Uterus (tissue), 3 donors: ENCODE measurements at regions not wholly inside any gene's neighbourhood (a gene's known extent, or its start where the extent isn't known, plus 50 kb on each side); places are given as distances from the start of the nearest gene placed in this dataset.

ENCODE experiments used
- DNase-seq, 2 donors: peaks; one replicate each; pipeline ENCODE4 v3.0.0-alpha.2; 2019 to 2020
- H3K27ac ChIP-seq, 2 donors: fragments of 200-600 bp; sonication (generic); 1 replicate in 1 of 2; 2 replicates in 1 of 2; pipeline ENCODE4 v1.5.1; 2016 to 2018
- H3K27me3 ChIP-seq, 2 donors: fragments of 200-600 bp; sonication (generic); one replicate each; pipeline ENCODE4 v1.5.1; 2018 to 2019; ENCODE audit warnings: control low read depth in 1 of 2
- H3K36me3 ChIP-seq, 2 donors: fragments of 200-600 bp; sonication (generic); one replicate each; pipeline ENCODE4 v1.5.1; 2019; ENCODE audit warnings: control low read depth in 1 of 2
- H3K4me1 ChIP-seq, 2 donors: fragments of 200-600 bp; sonication (generic); one replicate each; pipeline ENCODE4 v1.5.1; 2018 to 2019; ENCODE audit warnings: control low read depth in 1 of 2
- H3K4me3 ChIP-seq, 2 donors: fragments of 200-600 bp; sonication (generic); 1 replicate in 1 of 2; 2 replicates in 1 of 2; pipeline ENCODE4 v1.5.1; 2018 to 2019; ENCODE audit warnings: mild to moderate bottlenecking in 1 of 2
- H3K9me3 ChIP-seq, 2 donors: fragments of 200-600 bp; sonication (generic); one replicate each; pipeline ENCODE4 v1.5.1; 2019; ENCODE audit warnings: control low read depth in 1 of 2
- CTCF ChIP-seq, 4 experiments: fragments of 200-600 bp in 2 of 4; fragments of 450-650 bp in 2 of 4; sonication (generic) in 2 of 4; IDR thresholded peaks; one replicate each; pipeline ENCODE4 v1.5.1; 2016 to 2019; ENCODE audit warnings: antibody characterized with exemption in 4 of 4, mild to moderate bottlenecking in 2 of 4, moderate library complexity in 1 of 4
- POLR2A ChIP-seq, 2 donors: fragments of 450-650 bp; IDR thresholded peaks; one replicate each; pipeline ENCODE4 v1.6.1; 2016; ENCODE audit warnings: antibody characterized with exemption in 2 of 2, mild to moderate bottlenecking in 1 of 2, moderate library complexity in 1 of 2
- intact Hi-C: fragments of 100-400 bp; cut with DNase I; formaldehyde crosslinking; loops from one replicate; pipeline ENCODE4 v1.15.1; 2023; ENCODE audit warnings: low total_unique reads
- donor health status: DM: yes; HTN: yes; CAD: no.

- no peak for DNase-seq
- Histone ChIP-seq H3K27ac (no peak overlapping the region), H3K36me3 (no peaks in the 10 kb centered on the region), H3K4me1 (no peaks in the 10 kb centered on the region), H3K4me3 (no peak overlapping the region), H3K27me3 (no peaks in the 10 kb centered on the region), H3K9me3 (peaks cover 0 to under 1% of the 10 kb centered on the region in 2 donors)
- intact Hi-C loops = no loop called here
- no peak for TF ChIP-seq CTCF (IDR thresholded peaks at IDR 0.05)
- TF ChIP-seq POLR2A (IDR thresholded peaks at IDR 0.05) = no peak
Observed at GRCh38 chr12:115619889-115620288, 657.6 kb downstream of the MED13L start.

GRCh38 chr12:115619061-115619460, 658.4 kb downstream of the MED13L start:
- Histone ChIP-seq H3K4me3 (no peak overlapping the region), H3K27me3 (no peaks in the 10 kb centered on the region), H3K36me3 (no peaks in the 10 kb centered on the region), H3K27ac (no peak overlapping the region), H3K4me1 (no peaks in the 10 kb centered on the region), H3K9me3 (no peaks in the 10 kb centered on the region)
- no peak for TF ChIP-seq POLR2A (IDR thresholded peaks at IDR 0.05)
- no peak for TF ChIP-seq CTCF (IDR thresholded peaks at IDR 0.05)
- intact Hi-C loops = no loop called here
- no peak for DNase-seq

GRCh38 chr12:115618105-115618504, 659.4 kb downstream of the MED13L start:
- TF ChIP-seq POLR2A (IDR thresholded peaks at IDR 0.05) = no peak
- no peak for TF ChIP-seq CTCF (IDR thresholded peaks at IDR 0.05)
- Histone ChIP-seq H3K4me1 (no peaks in the 10 kb centered on the region), H3K27ac (no peak overlapping the region), H3K36me3 (no peaks in the 10 kb centered on the region), H3K4me3 (no peak overlapping the region), H3K27me3 (no peaks in the 10 kb centered on the region), H3K9me3 (no peaks in the 10 kb centered on the region)
- intact Hi-C loops = no loop called here
- no peak for DNase-seq

GRCh38 chr12:115617391-115617790, 660.1 kb downstream of the MED13L start:
- Histone ChIP-seq H3K4me1 (no peaks in the 10 kb centered on the region), H3K36me3 (no peaks in the 10 kb centered on the region), H3K27me3 (no peaks in the 10 kb centered on the region), H3K27ac (no peak overlapping the region), H3K4me3 (no peak overlapping the region), H3K9me3 (no peaks in the 10 kb centered on the region)
- intact Hi-C loops = no loop called here
- no peak for TF ChIP-seq POLR2A (IDR thresholded peaks at IDR 0.05)
- TF ChIP-seq CTCF (IDR thresholded peaks at IDR 0.05) = no peak
- DNase-seq = no peak

GRCh38 chr12:115611477-115611876, 666.0 kb downstream of the MED13L start:
- no peaks in the 10 kb centered on the region for H3K36me3 ChIP-seq
- H3K27me3 ChIP-seq = no peaks in the 10 kb centered on the region
- H3K9me3 ChIP-seq = no peaks in the 10 kb centered on the region
- no peak overlapping the region for H3K27ac ChIP-seq
- TF ChIP-seq POLR2A (IDR thresholded peaks at IDR 0.05) (no peak), CTCF (IDR thresholded peaks at IDR 0.05) (no peak)
- H3K4me3 ChIP-seq = no peak overlapping the region
- DNase-seq = no peak
- intact Hi-C loops = no loop called here
- H3K4me1 ChIP-seq = no peaks in the 10 kb centered on the region
